ENCODE measurements at regions not wholly inside any gene's neighbourhood (a gene's known extent, or its start where the extent isn't known, plus 50 kb on each side); places are given as distances from the start of the nearest gene placed in this dataset.

- no peak for DNase-seq
Measured at GRCh38 chr13:21822029-21822428, 151.2 kb downstream of the FGF9 start.

GRCh38 chr13:21823416-21823815 lies 152.5 kb downstream of the FGF9 start:
- no peak for DNase-seq

GRCh38 chr13:21823949-21824348 lies 153.1 kb downstream of the FGF9 start:
- no peak for DNase-seq

GRCh38 chr13:21825186-21825585 lies 154.3 kb downstream of the FGF9 start:
- DNase-seq: no peak

GRCh38 chr13:21825801-21826200 lies 154.9 kb downstream of the FGF9 start:
- no peak for DNase-seq

GRCh38 chr13:21826214-21827015 lies 155.5 kb downstream of the FGF9 start:
- DNase-seq: no peak

- no peak for DNase-seq
Measured at GRCh38 chr13:21831654-21832324, 160.9 kb downstream of the FGF9 start.

- DNase-seq: no peak
Measured at GRCh38 chr13:21833921-21834320, 163.0 kb downstream of the FGF9 start.

GRCh38 chr13:21834521-21834920 lies 163.6 kb downstream of the FGF9 start:
- DNase-seq: no peak

GRCh38 chr13:21837288-21837687 lies 166.4 kb downstream of the FGF9 start:
- DNase-seq: no peak

GRCh38 chr13:21837841-21838551 lies 167.1 kb downstream of the FGF9 start:
- DNase-seq: no peak

GRCh38 chr13:21846605-21847004 lies 175.7 kb downstream of the FGF9 start:
- DNase-seq: no peak

- no peak for DNase-seq
Measured at GRCh38 chr13:21849323-21849722, 178.4 kb downstream of the FGF9 start.

- DNase-seq: no peak
Measured at GRCh38 chr13:21850013-21851006, 179.4 kb downstream of the FGF9 start.

GRCh38 chr13:21852043-21852442 lies 181.2 kb downstream of the FGF9 start:
- DNase-seq: no peak

GRCh38 chr13:21853779-21854178 lies 182.9 kb downstream of the FGF9 start:
- no peak for DNase-seq

GRCh38 chr13:21868823-21869222 lies 197.9 kb downstream of the FGF9 start:
- no peak for DNase-seq

- no peak for DNase-seq
Measured at GRCh38 chr13:21871382-21871781, 200.5 kb downstream of the FGF9 start.

- DNase-seq: no peak
Measured at GRCh38 chr13:21871919-21872318, 201.0 kb downstream of the FGF9 start.

GRCh38 chr13:21872795-21873194 lies 201.9 kb downstream of the FGF9 start:
- no peak for DNase-seq

GRCh38 chr13:21875116-21875515 lies 204.2 kb downstream of the FGF9 start:
- DNase-seq: no peak

- DNase-seq: no peak
Measured at GRCh38 chr13:21879263-21879914, 208.5 kb downstream of the FGF9 start.
